Subcutaneous abdominal adipose tissue (tissue), 5 donors: ENCODE measurements at regions not wholly inside any gene's neighbourhood (a gene's known extent, or its start where the extent isn't known, plus 50 kb on each side); places are given as distances from the start of the nearest gene placed in this dataset.

Source experiments
- H3K27ac ChIP-seq: one replicate; pipeline ENCODE4 v1.7.0; 2013; ENCODE audit warnings: low read depth, mild to moderate bottlenecking, inconsistent platforms, low read length, moderate library complexity
- H3K27me3 ChIP-seq, 5 donors: one replicate each; pipeline ENCODE4 v1.7.0; 2013; ENCODE audit warnings: low read length in 5 of 5, inconsistent platforms in 1 of 5; ENCODE audit not compliant: control insufficient read depth in 5 of 5, insufficient read depth in 4 of 5
- H3K36me3 ChIP-seq, 5 donors: one replicate each; pipeline ENCODE4 v1.7.0; 2013; ENCODE audit warnings: low read length in 5 of 5; ENCODE audit not compliant: control insufficient read depth in 5 of 5, insufficient read depth in 5 of 5
- H3K4me1 ChIP-seq, 5 donors: one replicate each; pipeline ENCODE4 v1.7.0; 2013; ENCODE audit warnings: low read length in 5 of 5, mild to moderate bottlenecking in 3 of 5, moderate library complexity in 1 of 5; ENCODE audit not compliant: control insufficient read depth in 5 of 5, insufficient read depth in 5 of 5
- H3K4me3 ChIP-seq, 5 donors: one replicate each; pipeline ENCODE4 v1.7.0; 2013; ENCODE audit warnings: low read length in 5 of 5, low read depth in 1 of 5
- H3K9ac ChIP-seq, 5 donors: one replicate each; pipeline ENCODE4 v1.7.0; 2013; ENCODE audit warnings: low read length in 5 of 5, mild to moderate bottlenecking in 4 of 5, moderate library complexity in 3 of 5
- H3K9me3 ChIP-seq, 5 donors: one replicate each; pipeline ENCODE4 v1.7.0; 2013; ENCODE audit warnings: low read length in 5 of 5; ENCODE audit not compliant: control insufficient read depth in 5 of 5
- donor health status: healthy.
- donor health status: healthy.
- donor health status: healthy.
- donor health status: healthy.
- donor health status: healthy.

DNA sequence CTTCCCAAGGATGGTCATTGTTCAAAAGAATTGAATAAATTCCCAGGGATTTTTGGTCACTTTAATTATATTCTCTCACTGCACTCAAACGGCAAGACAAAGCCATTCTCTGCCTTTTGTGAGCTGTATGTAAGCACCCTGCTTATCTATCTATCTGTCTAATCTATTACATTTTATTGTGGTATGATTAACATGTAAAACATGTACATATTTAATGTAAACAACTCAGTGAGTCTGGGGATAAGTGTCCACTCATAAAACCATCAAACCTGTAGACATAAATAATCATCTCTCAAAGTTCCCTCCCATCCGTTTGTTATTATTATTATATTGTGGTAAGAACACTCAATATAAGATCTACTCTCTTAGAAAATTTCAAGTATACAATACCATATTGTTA is 167.1 kb downstream of the CAND1 start:
- peaks cover 4 to 20% (median 14%) of the 10 kb centered on the region in 5 donors for H3K4me1 ChIP-seq
- H3K9me3 ChIP-seq = no peaks in the 10 kb centered on the region
- no peak overlapping the region for H3K4me3 ChIP-seq
- H3K27me3 ChIP-seq = no peaks in the 10 kb centered on the region
- H3K9ac ChIP-seq = no peak overlapping the region
- H3K36me3 ChIP-seq = no peaks in the 10 kb centered on the region
- H3K27ac ChIP-seq = no peak overlapping the region

- H3K4me1 ChIP-seq = peaks cover 2 to 22% (median 14%) of the 10 kb centered on the region in 5 donors
- H3K27me3 ChIP-seq = no peaks in the 10 kb centered on the region
- H3K9me3 ChIP-seq = no peaks in the 10 kb centered on the region
- H3K4me3 ChIP-seq = no peak overlapping the region
- H3K9ac ChIP-seq = no peak overlapping the region
- no peak overlapping the region for H3K27ac ChIP-seq
- no peaks in the 10 kb centered on the region for H3K36me3 ChIP-seq
Measured at GRCh38 chr12:67437011-67437410, 167.9 kb downstream of the CAND1 start.

GRCh38 chr12:67439611-67440010 is 170.5 kb downstream of the CAND1 start:
- Histone ChIP-seq H3K4me3 (no peak overlapping the region), H3K9ac (no peak overlapping the region), H3K36me3 (no peaks in the 10 kb centered on the region), H3K9me3 (no peaks in the 10 kb centered on the region), H3K4me1 (peaks cover 2 to 23% (median 11%) of the 10 kb centered on the region in 5 donors), H3K27ac (no peak overlapping the region), H3K27me3 (no peaks in the 10 kb centered on the region)

- Histone ChIP-seq H3K27me3 (no peaks in the 10 kb centered on the region), H3K4me3 (peak overlapping the region in 1 of 5 donors; percentile 13), H3K4me1 (peaks cover 0 to 13% (median 7%) of the 10 kb centered on the region in 5 donors), H3K36me3 (no peaks in the 10 kb centered on the region), H3K27ac (no peak overlapping the region), H3K9ac (no peak overlapping the region), H3K9me3 (no peaks in the 10 kb centered on the region)
Measured at GRCh38 chr12:67441736-67442346, 172.7 kb downstream of the CAND1 start.

GRCh38 chr12:67442347-67442841 is 173.2 kb downstream of the CAND1 start:
- Histone ChIP-seq H3K27ac (no peak overlapping the region), H3K4me1 (peaks cover 0 to 13% (median 7%) of the 10 kb centered on the region in 5 donors), H3K9me3 (no peaks in the 10 kb centered on the region), H3K4me3 (peak overlapping the region in 1 of 5 donors; percentile 13), H3K27me3 (no peaks in the 10 kb centered on the region), H3K9ac (no peak overlapping the region), H3K36me3 (no peaks in the 10 kb centered on the region)

DNA sequence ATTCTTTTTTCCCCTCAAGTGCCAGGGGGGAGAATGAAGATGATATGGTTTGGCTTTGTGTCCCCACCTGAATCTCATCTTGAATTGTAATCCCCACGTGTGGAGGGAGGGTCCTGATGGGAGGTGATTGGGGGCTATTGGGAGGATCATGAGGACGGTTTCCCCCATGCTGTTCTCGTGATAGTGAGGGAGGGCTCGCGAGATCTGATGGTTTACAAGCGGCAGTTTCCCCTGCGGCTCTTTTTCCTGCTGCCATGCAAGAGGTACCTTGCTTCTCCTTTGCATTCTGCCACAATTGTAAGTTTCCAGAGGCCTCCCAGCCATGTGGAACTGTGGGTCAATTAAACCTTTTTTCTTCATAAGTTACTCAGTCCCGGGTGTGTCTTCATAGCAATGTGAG is 173.7 kb downstream of the CAND1 start:
- Histone ChIP-seq H3K4me3 (no peak overlapping the region), H3K27me3 (no peaks in the 10 kb centered on the region), H3K4me1 (peaks cover 0 to 13% (median 7%) of the 10 kb centered on the region in 5 donors), H3K27ac (no peak overlapping the region), H3K36me3 (no peaks in the 10 kb centered on the region), H3K9ac (no peak overlapping the region), H3K9me3 (no peaks in the 10 kb centered on the region)

DNA sequence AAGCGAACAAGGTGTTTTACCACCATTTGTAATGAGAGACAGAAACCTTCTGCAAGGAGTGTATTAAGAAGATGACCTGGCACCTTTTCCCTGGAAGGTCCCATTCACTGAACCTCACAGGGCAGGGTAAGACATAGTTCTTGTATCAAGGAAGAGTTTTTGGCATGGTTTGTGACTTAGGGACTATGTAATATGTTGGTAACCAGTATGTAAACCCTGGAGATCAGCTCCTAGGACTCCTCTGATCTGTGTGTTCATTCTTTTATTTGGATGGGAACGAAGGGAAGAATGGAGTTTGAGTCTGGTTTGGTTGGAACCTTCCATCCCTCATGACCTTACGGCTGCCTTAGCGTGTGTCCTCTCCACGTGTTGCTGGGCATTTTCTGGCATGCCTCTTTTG is 175.4 kb downstream of the CAND1 start:
- no peak overlapping the region for H3K4me3 ChIP-seq
- H3K9ac ChIP-seq = no peak overlapping the region
- no peaks in the 10 kb centered on the region for H3K27me3 ChIP-seq
- no peaks in the 10 kb centered on the region for H3K9me3 ChIP-seq
- H3K4me1 ChIP-seq = peaks cover 0 to 15% (median 7%) of the 10 kb centered on the region in 5 donors
- H3K27ac ChIP-seq = no peak overlapping the region
- H3K36me3 ChIP-seq = no peaks in the 10 kb centered on the region

- Histone ChIP-seq H3K27ac (no peak overlapping the region), H3K4me1 (peaks cover 0 to 17% (median 5%) of the 10 kb centered on the region in 5 donors), H3K36me3 (no peaks in the 10 kb centered on the region), H3K27me3 (no peaks in the 10 kb centered on the region), H3K9ac (no peak overlapping the region), H3K4me3 (no peak overlapping the region), H3K9me3 (no peaks in the 10 kb centered on the region)
Measured at GRCh38 chr12:67446716-67447115, 177.6 kb downstream of the CAND1 start.

DNA sequence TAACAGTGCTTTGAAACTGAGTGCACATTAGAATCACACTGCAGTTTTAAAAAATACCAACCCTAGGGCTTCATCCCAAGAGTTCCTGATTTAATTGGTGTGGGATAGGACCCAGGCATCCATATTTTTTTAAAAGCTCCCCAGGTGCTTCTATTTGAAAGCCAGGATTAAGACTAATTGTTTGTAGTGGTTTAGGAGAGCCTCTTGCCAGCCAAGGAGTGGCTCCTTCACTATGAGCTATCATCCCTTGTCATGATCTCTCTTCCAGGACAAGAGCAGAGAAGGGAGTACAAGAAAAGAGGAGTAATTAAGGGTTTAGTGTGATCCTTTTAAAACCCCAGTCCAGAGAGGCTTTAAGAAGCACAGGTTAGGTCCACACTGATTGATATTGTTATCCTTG is 178.0 kb downstream of the CAND1 start:
- Histone ChIP-seq H3K4me1 (peaks cover 0 to 13% (median under 1%) of the 10 kb centered on the region in 5 donors), H3K9ac (no peak overlapping the region), H3K4me3 (no peak overlapping the region), H3K27ac (no peak overlapping the region), H3K27me3 (no peaks in the 10 kb centered on the region), H3K9me3 (no peaks in the 10 kb centered on the region), H3K36me3 (no peaks in the 10 kb centered on the region)

- Histone ChIP-seq H3K4me3 (no peak overlapping the region), H3K9me3 (no peaks in the 10 kb centered on the region), H3K27ac (no peak overlapping the region)
Measured at GRCh38 chr12:67449591-67450052, 180.5 kb downstream of the CAND1 start.

More at GRCh38 chr12:67449591-67450052, 180.5 kb downstream of the CAND1 start:
- no peaks in the 10 kb centered on the region for H3K27me3 ChIP-seq
- H3K36me3 ChIP-seq = no peaks in the 10 kb centered on the region
- peaks cover 0 to 8% (median 0%) of the 10 kb centered on the region in 5 donors for H3K4me1 ChIP-seq
- H3K9ac ChIP-seq = no peak overlapping the region
